Posterior cingulate gyrus (tissue), 11 donors: ENCODE measurements at regions not wholly inside any gene's neighbourhood (a gene's known extent, or its start where the extent isn't known, plus 50 kb on each side); places are given as distances from the start of the nearest gene placed in this dataset.
"Not testable (repeated sequence)": the region's sequence is repeated elsewhere in the genome, so short reads cannot be mapped to it uniquely, and the experiment has no call there.

Experiments used
- DNase-seq, 10 donors: peaks; one replicate each; pipeline versions ENCODE4 v3.0.0 to v3.0.0-alpha.2; 2020 to 2021; ENCODE audit warnings: mixed read lengths in 3 of 10
- intact Hi-C: fragments of 100-400 bp; cut with DNase I; formaldehyde crosslinking; loops from one replicate; pipeline ENCODE4 v1.15.1; 2023

DNA sequence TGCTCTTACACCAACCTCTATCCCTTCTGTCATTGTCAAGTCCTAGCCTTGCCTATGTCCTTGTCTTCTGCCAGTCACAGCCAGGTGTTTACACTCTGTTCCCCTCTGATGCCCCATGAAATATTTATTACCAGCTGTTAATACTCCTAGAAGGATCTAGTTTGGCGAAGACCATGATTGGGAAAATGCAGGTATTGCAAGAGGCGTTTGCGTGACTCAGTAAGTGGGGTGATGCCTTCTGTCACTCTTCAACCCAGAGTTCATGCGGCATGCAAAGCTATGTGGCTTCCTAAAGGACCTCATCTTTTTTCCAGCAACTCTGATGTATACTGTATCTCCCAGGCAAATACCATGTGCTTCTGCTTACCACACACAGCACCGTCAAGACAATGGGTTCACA lies 81.8 kb upstream of the GJB6 start:
- intact Hi-C loops = no loop called here
- no peak for DNase-seq

- DNase-seq = no peak
- intact Hi-C loops = no loop called here
Measured at GRCh38 chr13:20312292-20312691, 80.2 kb upstream of the GJB6 start.

DNA sequence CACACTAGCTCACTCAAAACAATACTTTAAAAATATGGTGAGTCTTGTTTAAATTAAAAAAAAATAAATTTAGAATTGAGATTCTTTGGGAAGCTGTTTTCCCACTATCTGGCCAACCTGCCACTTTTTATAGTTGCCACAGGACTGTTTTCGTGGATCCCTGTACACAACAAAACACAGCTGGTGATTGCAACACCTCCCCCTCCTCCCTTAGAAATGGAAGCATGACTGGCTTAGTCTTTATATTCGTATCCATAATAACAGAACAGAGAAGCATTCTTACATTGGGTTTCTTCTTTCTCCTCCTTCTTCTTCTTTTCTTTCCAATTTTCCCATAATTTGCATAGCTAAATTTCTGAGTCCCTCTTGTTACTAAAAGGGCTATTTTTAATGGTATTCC lies 79.5 kb upstream of the GJB6 start:
- intact Hi-C loops = no loop called here
- no peak for DNase-seq

GRCh38 chr13:20311022-20311421 lies 78.9 kb upstream of the GJB6 start:
- DNase-seq = no peak

GRCh38 chr13:20306039-20306438 lies 73.9 kb upstream of the GJB6 start:
- intact Hi-C loops = no loop called here

More at GRCh38 chr13:20311022-20311421, 78.9 kb upstream of the GJB6 start:
- intact Hi-C loops = no loop called here

GRCh38 chr13:20305587-20305986 lies 73.5 kb upstream of the GJB6 start:
- no peak for DNase-seq
- intact Hi-C loops = no loop called here

More at GRCh38 chr13:20306039-20306438, 73.9 kb upstream of the GJB6 start:
- no peak for DNase-seq

DNA sequence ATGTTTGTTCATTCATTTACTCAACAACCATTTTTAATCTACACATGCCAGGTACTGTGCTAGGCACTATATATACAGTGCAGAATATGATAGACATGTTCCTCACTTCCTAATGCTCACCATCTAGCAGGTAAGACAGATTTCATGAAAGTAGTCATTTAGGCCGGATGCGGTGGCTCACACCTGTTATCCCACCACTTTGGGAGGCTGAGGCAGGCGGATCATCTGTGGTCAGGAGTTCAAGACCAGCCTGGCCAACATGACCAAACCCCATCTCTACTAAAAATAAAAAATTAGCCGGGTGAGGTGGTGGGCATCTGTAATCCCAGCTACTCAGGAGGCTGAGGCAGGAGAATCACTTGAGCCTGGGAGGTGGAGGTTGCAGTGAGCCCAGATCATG lies 71.9 kb upstream of the GJB6 start:
- DNase-seq = not testable (repeated sequence)

GRCh38 chr13:20303636-20304035 lies 71.5 kb upstream of the GJB6 start:
- intact Hi-C loops = no loop called here
- no peak for DNase-seq

More for the DNA sequence above, 71.9 kb upstream of the GJB6 start:
- intact Hi-C loops = not testable (repeated sequence)

- DNase-seq = peak in 5 of 10 donors; percentile 13 to 82 (median 76)
- intact Hi-C loops = no loop called here
Measured at GRCh38 chr13:20301403-20302071, 69.4 kb upstream of the GJB6 start.

- intact Hi-C loops = no loop called here
- no peak for DNase-seq
Measured at GRCh38 chr13:20301015-20301402, 68.9 kb upstream of the GJB6 start.

GRCh38 chr13:20297181-20297580 lies 65.1 kb upstream of the GJB6 start:
- no peak for DNase-seq
- intact Hi-C loops = no loop called here

DNA sequence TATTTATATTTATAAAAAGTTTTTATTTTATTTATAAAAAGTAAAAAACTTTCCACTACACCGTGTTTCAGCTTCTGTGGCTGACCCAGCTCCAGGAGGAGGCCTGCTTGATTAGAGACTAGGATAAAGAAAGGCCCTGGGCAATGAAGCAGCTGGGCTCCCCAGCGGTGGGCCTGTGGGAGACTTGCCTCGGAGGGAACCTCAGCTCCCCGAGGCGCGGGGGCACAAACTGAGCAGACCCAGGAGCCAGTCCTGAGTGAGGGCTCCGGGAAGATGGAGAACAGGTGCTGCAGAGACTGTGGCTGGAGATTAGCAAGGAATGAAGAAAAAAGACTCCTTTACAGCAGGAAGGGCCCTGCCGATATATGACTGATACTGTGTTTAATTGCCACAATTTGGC lies 63.8 kb upstream of the GJB6 start:
- intact Hi-C loops = no loop called here
- DNase-seq = no peak

GRCh38 chr13:20294497-20294896 lies 62.4 kb upstream of the GJB6 start:
- DNase-seq = no peak
- intact Hi-C loops = no loop called here

GRCh38 chr13:20292301-20292700 lies 60.2 kb upstream of the GJB6 start:
- intact Hi-C loops, DNase-seq: not testable (repeated sequence)

- intact Hi-C loops = no loop called here
Measured at GRCh38 chr13:20291675-20292074, 59.6 kb upstream of the GJB6 start.

GRCh38 chr13:20291037-20291436 lies 58.9 kb upstream of the GJB6 start:
- no peak for DNase-seq
- intact Hi-C loops = no loop called here

More at GRCh38 chr13:20291675-20292074, 59.6 kb upstream of the GJB6 start:
- DNase-seq = no peak

- intact Hi-C loops = no loop called here
- DNase-seq = no peak
Measured at GRCh38 chr13:20288561-20288960, 56.4 kb upstream of the GJB6 start.

GRCh38 chr13:20287976-20288375 lies 55.9 kb upstream of the GJB6 start:
- no peak for DNase-seq
- intact Hi-C loops = no loop called here

- intact Hi-C loops = no loop called here
- DNase-seq = no peak
Measured at GRCh38 chr13:20285530-20285929, 53.4 kb upstream of the GJB6 start.
